Colon (tissue), 2 donors: ENCODE measurements at regions not wholly inside any gene's neighbourhood (a gene's known extent, or its start where the extent isn't known, plus 50 kb on each side); places are given as distances from the start of the nearest gene placed in this dataset.
"Not testable (repeated sequence)": the region's sequence is repeated elsewhere in the genome, so short reads cannot be mapped to it uniquely, and the experiment has no call there.

Source experiments
- FAIRE-seq: peaks from 2 replicates; lab custom pipeline; 2012; peaks lifted over from hg19 to GRCh38; lab: Jason Lieb, UNC
- donor health status: control.
- donor health status: control.

DNA sequence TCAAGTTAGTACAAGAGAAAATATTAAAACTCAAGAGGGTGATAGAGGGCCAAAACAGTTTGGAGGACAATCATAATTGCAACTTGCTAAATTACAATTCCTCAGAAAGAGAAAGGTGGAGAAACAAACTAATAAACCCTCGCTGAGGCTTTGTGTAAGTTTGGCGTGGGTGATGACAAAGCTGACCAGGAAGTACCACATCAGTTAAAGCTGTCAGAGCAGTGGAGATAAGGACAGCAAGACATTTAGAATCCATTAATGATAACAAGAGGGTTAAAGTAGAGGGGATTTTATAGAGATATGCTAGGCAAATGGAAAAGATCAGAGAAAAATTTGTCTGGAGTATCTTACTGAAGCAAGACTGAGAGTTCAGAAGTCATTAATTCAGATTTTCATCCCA, 334.4 kb downstream of the TFAP2B start:
- FAIRE-seq, result no peak

DNA sequence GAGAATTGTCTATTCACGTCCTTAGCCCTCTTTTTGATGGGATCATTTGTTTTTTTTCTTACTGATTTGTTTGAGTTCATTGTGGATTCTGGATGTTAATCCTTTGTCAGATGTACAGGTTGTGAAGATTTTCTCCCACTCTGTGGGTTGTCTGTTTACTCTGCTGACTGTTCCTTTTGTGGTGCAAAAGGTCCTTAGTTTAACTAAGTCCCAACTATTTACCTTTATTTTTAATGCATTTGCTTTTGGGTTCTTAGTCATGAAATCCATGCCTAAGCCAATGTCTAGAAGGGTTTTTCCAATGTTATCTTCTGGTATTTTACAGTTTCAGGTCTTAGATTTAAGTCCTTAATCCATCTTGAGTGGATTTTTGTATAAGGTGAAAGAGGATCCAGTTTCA, 336.3 kb downstream of the TFAP2B start:
- FAIRE-seq, result not testable (repeated sequence)

DNA sequence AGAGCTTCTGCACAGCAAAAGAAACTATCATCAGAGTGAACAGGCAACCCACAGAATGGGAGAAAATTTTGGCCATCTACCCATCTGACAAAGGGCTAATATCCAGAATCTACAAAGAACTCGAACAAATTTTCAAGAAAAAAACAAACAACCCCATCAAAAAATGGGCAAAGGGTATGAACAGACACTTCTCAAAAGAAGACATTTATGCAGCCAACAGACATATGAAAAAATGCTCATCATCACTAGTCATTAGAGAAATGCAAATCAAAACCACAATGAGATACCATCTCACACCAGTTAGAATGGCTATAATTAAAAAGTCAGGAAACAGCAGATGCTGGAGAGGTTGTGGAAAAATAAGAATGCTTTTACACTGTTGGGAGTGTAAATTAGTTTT, 340.6 kb downstream of the TFAP2B start:
- FAIRE-seq, result not testable (repeated sequence)

DNA sequence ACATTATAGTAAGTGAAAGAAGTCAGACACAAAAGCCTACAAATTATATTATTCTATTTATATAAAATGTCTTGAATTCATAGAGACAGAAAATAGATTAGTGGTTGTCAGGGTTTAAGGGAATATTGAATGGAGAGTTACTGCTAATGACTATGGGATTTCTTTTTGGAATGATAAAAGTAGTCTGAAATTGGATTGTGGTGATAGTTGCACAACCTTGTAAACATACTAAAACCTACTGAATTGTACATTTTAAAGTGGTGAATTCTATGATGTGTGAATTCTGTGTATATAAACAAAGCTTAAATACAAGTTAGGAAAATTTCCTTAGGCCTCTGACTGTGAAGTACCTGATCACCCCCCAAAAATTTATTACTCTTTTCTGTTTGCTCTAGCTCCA, 343.1 kb downstream of the TFAP2B start:
- FAIRE-seq, result no peak

DNA sequence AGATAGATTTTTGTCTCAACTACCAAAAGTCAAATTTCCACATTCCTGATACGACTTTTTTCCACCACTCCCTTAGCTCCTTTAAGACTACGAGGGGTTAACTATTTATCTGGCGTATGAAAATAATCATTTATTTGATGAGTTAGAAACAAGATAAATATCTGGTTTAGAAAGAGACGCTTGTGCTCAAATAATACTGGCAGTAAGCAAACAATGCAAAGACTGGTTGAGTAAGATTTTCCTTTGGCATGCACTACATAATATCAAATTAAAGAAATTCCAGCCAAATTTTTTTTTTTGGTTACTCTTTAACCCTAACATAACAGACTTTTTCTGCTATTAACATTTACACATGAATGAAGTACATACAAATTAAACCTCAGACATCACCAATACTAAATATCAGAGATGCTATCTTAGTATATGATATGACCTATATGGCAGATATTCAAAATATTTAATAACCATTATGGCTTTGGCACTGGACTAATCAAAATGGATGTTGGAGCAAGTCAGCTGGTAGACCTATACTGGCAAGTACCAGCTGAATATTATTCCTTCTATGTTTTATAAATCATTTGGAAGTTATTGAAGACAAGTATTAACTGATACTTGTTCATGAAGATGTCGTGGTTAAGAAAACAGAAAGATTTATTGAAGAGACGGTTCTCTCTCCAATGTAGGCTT, 345.3 kb downstream of the TFAP2B start:
- FAIRE-seq, result no peak

DNA sequence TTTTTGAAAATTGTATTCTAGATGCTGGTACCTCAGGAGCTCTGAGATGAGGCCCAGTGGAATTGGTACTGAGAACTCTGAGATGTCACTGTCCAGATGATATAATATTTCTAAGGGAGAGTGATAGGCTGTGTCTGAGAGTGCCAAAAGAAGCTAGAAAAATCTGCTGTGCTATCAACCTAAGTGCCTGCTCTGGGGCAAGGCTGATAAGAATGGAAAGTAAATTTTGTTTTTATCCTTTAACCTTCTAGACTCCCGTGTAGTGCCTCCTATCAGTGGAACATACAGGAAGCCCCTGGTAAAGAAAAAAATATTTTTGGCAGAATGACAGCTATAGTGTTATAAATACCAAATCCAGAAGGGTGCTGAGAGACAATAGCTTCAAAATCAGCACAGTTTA, 348.2 kb downstream of the TFAP2B start:
- no peak for FAIRE-seq

DNA sequence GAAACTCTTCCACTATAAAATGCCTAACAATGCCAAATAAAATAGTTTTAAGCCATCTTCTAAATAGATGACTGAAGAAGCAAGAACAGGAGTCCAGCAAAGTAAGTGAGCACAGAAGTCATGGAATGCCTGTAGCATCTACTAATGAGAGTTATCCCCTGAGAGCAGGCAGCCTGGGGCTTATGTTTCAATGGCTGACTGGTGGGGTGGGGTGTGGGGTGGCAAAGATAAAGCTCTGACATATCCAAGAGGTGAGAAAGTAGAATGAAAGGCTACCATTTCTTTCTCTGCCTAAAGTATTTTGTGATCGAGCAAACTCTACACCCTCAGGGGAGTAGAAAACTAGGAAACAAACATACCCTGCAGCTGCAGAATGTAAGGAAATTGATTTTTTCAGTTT, 348.8 kb downstream of the TFAP2B start:
- no peak for FAIRE-seq

DNA sequence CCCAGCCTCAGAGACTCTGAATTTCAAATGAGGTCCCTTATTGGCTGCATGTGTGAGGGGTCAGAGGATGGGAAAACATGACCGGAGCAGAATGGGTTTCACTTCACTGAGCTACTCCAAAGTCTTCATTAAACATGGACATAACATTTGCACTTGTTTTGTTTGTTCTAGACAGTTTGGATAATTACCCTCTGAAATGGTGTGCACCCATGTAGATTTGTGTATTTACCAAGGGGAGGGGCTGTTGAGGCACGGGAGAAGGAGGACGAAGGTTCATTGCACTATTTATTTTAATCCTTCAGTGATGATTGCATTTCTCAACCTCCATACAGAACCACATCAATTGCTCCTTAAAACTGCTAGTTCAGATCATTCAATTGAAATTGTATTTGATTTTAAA, 364.2 kb downstream of the TFAP2B start:
- no peak for FAIRE-seq

DNA sequence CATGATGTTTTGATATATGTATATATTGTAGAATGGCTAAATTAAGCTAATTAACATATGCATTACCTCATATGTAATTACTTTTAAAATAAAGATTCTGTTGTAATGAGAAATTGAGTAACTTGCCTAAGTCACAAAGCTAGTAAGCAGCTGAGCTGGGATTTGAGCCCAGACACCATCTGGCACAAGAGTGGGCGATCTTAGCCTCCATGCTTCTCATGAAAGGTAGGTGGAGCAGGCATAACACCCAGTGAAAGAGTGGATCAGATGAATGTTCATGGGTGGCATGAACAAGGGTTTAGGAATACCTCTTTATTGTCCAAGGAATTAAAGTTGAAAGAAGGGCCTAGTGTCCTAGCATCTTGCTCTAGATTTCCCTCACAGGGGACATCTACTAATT, 365.4 kb downstream of the TFAP2B start:
- no peak for FAIRE-seq

DNA sequence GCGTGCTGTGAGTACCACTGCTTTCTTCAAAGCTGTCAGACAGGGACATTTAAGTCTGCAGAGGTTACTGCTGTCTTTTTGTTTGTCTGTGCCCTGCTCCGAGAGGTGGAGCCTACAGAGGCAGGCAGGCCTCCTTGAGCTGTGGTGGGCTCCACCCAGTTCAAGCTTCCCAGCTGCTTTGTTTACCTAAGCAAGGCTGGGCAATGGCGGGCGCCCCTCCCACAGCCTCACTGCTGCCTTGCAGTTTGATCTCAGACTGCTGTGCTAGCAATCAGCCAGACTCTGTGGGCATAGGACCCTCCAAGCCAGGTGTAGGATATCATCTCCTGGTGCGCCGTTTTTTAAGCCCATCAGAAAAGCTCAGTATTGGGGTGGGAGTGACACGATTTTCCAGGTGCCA, 374.5 kb downstream of the TFAP2B start:
- FAIRE-seq, result not testable (repeated sequence)

DNA sequence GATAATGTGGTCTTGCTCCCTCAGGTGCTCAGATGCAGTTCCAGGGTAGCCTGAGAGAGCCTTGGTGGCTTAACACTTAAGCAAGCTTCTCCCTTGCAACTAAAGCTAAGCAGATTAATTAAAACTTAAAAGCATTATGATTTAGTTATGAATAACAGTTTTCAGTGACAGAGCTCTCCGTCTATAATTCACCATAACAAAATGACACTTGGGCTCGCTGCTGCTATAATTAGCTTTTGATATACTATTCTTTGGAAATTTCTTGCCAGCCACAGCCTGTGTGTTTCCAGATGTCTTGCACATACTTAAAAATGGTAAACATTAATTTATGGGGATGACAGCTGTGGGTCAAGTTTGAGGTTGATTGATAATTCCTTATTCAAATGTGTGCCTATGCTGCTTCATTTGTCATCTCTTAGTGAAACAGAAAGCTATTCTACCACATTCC, 380.5 kb downstream of the TFAP2B start:
- no peak for FAIRE-seq

DNA sequence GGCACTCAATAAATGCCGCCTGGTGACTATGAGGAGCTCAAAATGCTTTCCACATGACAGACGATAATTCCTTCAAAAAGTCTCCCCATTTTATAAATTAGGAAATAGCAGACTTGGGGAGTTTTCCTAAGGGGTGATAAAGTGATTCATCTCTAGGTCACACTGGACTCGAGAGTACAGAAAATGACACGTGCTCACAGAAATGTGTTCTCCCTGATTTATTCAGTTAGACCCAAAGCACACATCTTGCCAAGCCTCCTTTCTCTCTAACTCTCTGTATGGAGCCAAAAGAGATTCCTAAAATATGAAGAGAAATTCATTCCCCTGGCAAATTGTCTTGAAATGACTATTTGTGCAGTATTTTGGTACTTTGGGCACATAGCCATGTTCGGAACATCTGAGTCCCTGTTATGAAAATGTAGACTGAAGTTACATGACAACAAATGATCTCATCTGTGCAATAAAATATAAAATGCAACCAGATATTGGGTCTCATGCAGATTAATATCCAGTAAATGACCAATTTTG, 381.1 kb downstream of the TFAP2B start:
- FAIRE-seq, result no peak

DNA sequence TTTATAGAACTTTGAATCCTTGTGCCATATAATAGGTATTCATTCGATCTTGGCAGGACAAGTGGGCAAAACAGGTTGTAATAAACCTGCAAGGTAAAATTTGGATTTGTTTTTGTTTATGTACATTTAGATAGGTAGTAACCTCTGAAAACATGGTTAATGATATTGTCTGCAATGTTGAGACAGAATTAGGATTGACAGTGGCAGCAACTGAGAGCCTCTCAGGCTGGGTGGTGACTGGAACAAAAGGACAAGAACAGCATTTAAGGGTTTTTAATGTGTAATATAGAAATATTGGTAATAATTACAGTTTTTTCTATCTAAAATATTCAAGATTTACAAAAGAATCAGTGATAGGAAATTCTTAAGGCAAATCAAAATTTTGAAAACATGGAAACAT, 382.0 kb downstream of the TFAP2B start:
- FAIRE-seq, result no peak

DNA sequence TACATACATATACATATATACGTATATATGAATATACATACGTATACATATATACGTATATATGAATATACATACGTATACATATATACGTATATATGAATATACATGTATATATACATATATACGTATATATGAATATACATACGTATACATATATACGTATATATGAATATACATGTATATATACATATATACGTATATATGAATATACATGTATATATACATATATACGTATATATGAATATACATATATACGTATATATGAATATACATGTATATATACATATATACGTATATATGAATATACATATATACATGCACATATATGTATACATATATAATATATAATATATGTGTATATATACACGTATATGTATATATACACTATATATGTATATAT, 384.0 kb downstream of the TFAP2B start:
- not testable (repeated sequence) for FAIRE-seq

DNA sequence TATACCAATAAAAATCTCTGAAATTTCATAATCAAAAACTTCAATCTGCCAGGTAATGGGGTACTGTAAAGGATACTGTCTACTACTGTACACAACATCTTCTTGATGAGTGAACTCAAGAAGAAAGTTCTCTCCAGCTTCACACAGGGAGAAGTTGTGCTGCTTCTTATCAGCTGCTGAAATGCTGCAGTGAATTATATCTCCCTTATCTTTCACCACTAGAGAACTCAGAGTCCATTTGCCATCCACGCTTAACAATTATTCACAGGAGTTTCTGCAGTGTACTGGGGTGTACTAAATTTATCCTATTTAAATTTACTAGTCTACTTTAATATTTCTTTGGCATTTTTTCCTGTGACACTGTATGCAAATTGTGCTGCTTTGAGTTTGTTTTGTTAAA, 384.8 kb downstream of the TFAP2B start:
- no peak for FAIRE-seq

DNA sequence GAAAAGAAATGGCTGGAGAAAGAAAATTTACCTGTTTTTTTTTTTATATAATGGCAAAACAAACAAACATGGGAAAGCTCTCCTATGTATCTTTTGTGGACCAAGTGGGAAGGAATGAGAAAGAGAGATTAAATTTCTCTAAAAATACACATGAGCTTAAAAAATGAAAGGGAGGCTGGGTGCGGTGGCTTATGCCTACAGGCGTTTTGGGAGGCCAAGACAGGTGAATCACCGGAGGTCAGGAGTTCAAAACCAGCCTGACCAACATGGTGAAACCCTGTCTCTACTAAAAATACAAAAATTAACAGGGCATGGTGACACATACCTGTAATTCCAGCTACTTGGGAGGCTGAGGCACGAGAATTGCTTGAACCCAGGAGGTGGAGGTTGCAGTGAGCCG, 388.0 kb downstream of the TFAP2B start:
- FAIRE-seq, result not testable (repeated sequence)

DNA sequence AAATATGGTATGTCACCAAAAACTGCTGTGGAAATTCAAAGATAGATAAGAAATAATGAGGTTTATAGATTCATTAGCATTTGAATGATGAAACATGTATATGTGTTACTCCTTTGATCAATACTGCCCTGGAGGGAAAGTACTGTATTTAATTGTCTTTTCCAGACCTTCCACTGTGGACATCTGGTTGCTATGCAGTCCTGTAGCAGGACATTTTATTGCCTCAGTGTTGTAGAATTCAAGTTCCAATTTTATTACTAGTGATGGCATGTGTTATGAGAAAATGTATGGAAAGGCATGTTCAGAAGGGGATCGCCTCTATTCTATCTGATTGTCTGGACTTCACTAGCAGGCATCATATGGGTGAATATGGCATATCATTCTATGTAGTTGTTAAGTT, 391.0 kb downstream of the TFAP2B start:
- FAIRE-seq, result no peak

DNA sequence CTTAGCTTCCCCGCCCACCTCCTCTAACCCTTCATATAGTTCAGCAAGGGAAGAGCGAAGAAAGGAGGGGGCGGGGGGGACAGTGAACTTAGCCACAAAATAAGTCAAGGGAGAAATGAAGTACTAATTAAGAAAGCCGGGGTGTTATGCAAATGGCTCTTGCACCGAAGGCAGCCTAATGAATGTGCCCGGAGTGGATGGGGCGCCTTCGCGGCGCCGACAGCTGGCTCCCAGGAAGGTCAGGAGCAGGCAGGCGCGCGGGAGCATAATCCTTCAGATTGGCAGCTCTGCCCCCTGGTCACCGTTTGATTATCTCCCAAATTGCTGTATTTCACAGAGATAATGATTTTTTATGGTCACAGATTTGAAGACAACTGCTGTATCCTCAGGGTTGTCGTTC, 395.1 kb downstream of the TFAP2B start:
- no peak for FAIRE-seq

DNA sequence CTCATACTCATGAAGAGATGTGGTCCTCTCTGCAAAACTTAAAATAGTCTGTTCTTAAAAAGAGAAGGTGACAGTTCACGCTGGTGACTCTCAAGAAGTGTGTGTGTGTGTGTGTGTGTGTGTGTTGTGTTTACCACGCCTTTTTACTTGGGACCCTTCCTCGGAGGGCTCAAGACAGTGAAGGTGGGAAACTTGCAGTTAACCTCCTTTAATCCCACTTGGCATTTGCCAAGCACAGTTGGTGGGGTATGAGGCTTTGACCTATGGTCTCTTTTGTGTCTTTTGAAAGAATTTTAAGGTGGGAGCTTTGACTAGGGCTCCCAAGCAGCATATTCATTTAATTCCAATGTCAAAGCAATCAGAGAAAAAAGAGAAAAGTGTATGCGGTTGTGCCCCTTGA, 395.8 kb downstream of the TFAP2B start:
- FAIRE-seq, result no peak

DNA sequence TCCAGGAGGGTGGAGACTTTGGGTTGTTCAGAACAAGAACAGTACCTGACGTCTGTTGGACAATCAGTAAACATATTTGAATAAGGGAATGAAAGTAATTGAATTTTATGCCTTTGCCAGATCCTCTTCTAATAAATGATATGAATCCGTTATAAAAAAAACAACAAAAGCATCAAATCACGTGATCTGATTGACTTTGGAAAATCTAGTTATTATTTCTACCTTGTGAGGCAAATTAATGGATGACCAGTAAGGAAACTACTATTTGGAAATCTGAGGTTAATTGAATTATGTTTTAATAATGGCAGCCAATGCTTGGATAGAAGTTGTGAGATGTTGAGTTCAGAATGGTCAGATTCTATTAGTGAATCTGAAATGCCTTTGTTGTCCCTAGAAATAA, 399.5 kb downstream of the TFAP2B start:
- no peak for FAIRE-seq

DNA sequence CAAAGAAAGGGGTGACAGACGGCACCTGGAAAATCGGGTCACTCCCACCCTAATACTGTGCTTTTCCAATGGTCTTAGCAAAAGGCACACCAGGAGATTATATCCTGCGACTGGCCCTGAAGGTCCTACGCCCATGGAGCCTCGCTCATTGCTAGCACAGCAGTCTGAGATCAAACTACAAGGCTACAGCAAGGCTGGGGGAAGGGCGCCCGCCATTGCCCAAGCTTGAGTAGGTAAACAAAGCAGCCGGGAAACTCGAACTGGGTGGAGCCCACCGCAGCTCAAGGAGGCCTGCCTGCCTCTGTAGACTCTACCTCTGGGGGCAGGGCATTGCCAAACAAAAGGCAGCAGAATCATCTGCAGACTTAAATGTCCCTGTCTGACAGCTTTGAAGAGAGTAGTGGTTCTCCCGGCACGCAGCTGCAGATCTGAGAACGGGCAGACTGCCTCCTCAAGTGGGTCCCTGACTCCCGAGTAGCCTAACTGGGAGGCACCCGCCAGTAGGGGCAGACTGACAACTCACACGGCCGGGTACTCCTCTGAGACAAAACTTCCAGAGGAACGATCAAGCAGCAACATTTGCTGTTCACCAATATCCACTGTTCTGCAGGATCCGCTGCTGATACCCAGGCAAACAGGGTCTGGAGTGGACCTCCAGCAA, 406.0 kb downstream of the TFAP2B start:
- FAIRE-seq, result not testable (repeated sequence)

DNA sequence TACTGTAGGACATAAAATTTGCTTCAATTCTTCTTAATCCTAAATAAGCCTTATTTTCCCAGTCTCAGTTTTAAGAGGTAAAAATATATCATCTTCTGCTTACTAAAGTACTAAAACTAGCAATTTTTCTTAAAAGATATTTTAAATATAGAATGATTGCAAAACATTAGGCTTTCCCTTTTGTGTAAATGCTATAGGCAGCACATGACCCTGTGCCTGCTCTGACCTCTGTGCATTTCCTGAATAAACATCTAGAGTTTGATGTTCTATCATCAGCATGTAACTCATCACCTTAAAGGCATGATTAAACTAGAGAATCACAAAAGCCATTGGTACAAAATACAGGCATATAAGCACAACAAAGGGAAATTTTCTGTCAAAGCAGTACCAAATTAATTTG, 422.7 kb downstream of the TFAP2B start:
- FAIRE-seq, result no peak

DNA sequence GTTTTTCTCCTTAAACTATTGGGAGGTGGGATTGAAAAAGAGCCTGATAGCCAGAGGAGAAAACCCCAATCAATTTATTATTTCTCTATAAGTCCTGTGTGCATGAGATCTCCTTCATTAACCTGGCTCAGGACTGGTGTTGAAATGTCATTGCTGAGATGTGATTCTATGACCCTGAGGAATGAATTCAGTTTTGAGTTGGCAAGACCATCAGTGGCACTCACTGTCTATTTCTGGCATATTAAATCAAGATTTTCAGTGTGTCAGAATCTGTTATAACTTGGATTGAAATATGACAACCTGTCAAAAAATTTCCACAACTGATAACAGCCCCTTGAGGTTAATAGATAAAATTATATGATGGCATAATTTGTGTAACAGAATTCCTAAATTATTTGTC, 431.1 kb downstream of the TFAP2B start:
- FAIRE-seq, result no peak

DNA sequence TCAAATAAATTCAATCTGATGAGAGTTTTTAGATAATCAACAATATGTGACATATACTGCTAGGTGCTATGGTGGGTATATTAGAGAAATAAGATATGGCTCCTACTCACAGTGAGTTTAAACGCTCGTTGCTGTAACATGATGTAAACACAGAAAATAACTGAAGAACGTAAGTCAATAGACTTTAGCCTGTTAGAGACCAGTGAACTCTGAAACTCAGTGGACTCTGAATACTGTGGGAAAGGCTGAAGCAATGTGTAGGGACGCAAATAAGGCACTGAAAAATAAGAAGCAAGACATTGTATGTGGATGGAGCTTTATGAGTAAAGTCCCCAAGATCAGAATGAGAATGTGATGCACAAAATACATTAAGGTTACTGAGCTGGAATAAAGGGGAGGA, 431.6 kb downstream of the TFAP2B start:
- no peak for FAIRE-seq
